OCI-LY7 (cell line): ENCODE measurements at regions not wholly inside any gene's neighbourhood (a gene's known extent, or its start where the extent isn't known, plus 50 kb on each side); places are given as distances from the start of the nearest gene placed in this dataset.

Experiments used
- EZH2phosphoT487 ChIP-seq: fragments of 200-600 bp; sonication (generic); IDR thresholded peaks from 2 replicates; pipeline ENCODE4 v1.6.1; 2018; ENCODE audit warnings: low read depth, borderline replicate concordance, mild to moderate bottlenecking, mixed run types, antibody characterized with exemption, low read length, moderate library complexity, mixed read lengths
- TF ChIP-seq, protein P1 (sequence below): fragments of 200-600 bp; sonication (generic); conservative IDR thresholded peaks from 2 replicates; pipeline ENCODE4 v1.5.1; 2014; ENCODE audit warnings: mild to moderate bottlenecking, antibody characterized with exemption, low read length, moderate library complexity, mixed read lengths

DNA sequence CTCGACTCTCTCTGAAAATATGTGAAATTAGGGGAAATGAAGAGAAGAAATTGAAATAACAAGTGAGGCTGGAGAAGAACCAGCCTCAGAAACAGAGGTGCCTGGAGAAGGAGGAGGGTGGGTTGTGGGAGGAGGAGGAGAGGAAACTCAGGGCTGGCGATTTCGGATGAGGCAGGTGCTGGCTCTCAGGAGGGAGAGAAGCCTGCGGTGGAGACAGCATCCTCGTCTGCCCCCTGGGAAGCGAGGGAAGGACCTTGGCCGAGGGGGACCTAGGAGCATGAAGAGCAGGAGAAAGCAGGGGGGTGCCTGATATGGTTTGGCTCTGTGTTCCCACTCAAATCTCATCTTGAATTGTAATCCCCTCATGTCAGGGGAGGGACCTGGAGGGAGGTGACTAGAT is 264.7 kb upstream of the TNRC6C start:
- TF ChIP-seq, protein P1, sequence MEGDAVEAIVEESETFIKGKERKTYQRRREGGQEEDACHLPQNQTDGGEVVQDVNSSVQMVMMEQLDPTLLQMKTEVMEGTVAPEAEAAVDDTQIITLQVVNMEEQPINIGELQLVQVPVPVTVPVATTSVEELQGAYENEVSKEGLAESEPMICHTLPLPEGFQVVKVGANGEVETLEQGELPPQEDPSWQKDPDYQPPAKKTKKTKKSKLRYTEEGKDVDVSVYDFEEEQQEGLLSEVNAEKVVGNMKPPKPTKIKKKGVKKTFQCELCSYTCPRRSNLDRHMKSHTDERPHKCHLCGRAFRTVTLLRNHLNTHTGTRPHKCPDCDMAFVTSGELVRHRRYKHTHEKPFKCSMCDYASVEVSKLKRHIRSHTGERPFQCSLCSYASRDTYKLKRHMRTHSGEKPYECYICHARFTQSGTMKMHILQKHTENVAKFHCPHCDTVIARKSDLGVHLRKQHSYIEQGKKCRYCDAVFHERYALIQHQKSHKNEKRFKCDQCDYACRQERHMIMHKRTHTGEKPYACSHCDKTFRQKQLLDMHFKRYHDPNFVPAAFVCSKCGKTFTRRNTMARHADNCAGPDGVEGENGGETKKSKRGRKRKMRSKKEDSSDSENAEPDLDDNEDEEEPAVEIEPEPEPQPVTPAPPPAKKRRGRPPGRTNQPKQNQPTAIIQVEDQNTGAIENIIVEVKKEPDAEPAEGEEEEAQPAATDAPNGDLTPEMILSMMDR: no peak
- TF ChIP-seq EZH2phosphoT487: no peak
